ENCODE measurements at regions not wholly inside any gene's neighbourhood (a gene's known extent, or its start where the extent isn't known, plus 50 kb on each side); places are given as distances from the start of the nearest gene placed in this dataset.

- H3K27ac Mint-ChIP-seq = no peak overlapping the region
- TF ChIP-seq REST (IDR thresholded peaks at IDR 0.05; ENCODE audit: unreplicated experiment) = no peak
- no peak for TF ChIP-seq ZNF331 (CRISPR knock-in tag; IDR thresholded peaks at IDR 0.05; ENCODE audit: low read depth)
- TF ChIP-seq CREB1 (CRISPR knock-in tag; IDR thresholded peaks at IDR 0.05; ENCODE audit: low read depth) = no peak
- no peak overlapping the region for H3K4me3 Mint-ChIP-seq
- DNase-seq (ENCODE audit: low spot score) (no peak), ATAC-seq (no peak)
- H3K27me3 Mint-ChIP-seq (ENCODE audit: insufficient read depth, low read depth, poor library complexity) = peaks cover 4% of the 10 kb centered on the region
- no peaks in the 10 kb centered on the region for H3K27me3 ChIP-seq (ENCODE audit: insufficient read depth)
- no peaks in the 10 kb centered on the region for H3K4me1 ChIP-seq (ENCODE audit: insufficient read depth)
- H3K4me3 ChIP-seq = no peak overlapping the region
- H3K4me2 ChIP-seq = no peak overlapping the region
- no peaks in the 10 kb centered on the region for H4K20me1 ChIP-seq (replicated peaks; ENCODE audit: insufficient read depth)
- H3K9me2 ChIP-seq (ENCODE audit: insufficient read depth) = peaks cover 8% of the 10 kb centered on the region
- no peaks in the 10 kb centered on the region for H3F3A ChIP-seq (replicated peaks; ENCODE audit: low read depth)
- no peaks in the 10 kb centered on the region for H3K36me3 Mint-ChIP-seq (ENCODE audit: low read depth)
- H3K27ac ChIP-seq (ENCODE audit: low read depth) = no peak overlapping the region
- H3K79me2 ChIP-seq (replicated peaks; ENCODE audit: insufficient read depth) = no peaks in the 10 kb centered on the region
- peaks cover 23% of the 10 kb centered on the region for H3K4me1 Mint-ChIP-seq
- H3K9me3 Mint-ChIP-seq = no peaks in the 10 kb centered on the region
- no peaks in the 10 kb centered on the region for H3K36me3 ChIP-seq (ENCODE audit: insufficient read depth)
- H2AFZ ChIP-seq = no peak overlapping the region
Measured at GRCh38 chr6:105847433-105847832, 238.7 kb upstream of the PRDM1 start.

- H3K9me3 Mint-ChIP-seq = no peaks in the 10 kb centered on the region
- Histone ChIP-seq H3K4me1 (ENCODE audit: insufficient read depth) (no peaks in the 10 kb centered on the region), H3K9me2 (ENCODE audit: insufficient read depth) (peaks cover 18% of the 10 kb centered on the region), H3K36me3 (ENCODE audit: insufficient read depth) (no peaks in the 10 kb centered on the region), H3K4me2 (no peak overlapping the region), H3K79me2 (replicated peaks; ENCODE audit: insufficient read depth) (no peaks in the 10 kb centered on the region), H2AFZ (peak overlapping the region; percentile 64; the same call in 1 of the 2 replicates), H3K27me3 (ENCODE audit: insufficient read depth) (no peaks in the 10 kb centered on the region), H3K27ac (ENCODE audit: low read depth) (no peak overlapping the region), H4K20me1 (replicated peaks; ENCODE audit: insufficient read depth) (no peaks in the 10 kb centered on the region), H3K4me3 (no peak overlapping the region), H3F3A (replicated peaks; ENCODE audit: low read depth) (no peaks in the 10 kb centered on the region)
- peak; percentile 70 for ATAC-seq
- no peak overlapping the region; the same call in 1 of the 2 replicates for H3K27ac Mint-ChIP-seq
- H3K36me3 Mint-ChIP-seq (ENCODE audit: low read depth) = no peaks in the 10 kb centered on the region
- TF ChIP-seq EZH2phosphoT487 (IDR thresholded peaks at IDR 0.05; ENCODE audit: unreplicated experiment) = no peak
- TF ChIP-seq ZNF114 (CRISPR knock-in tag; IDR thresholded peaks at IDR 0.05) = no peak
- TF ChIP-seq NANOG (IDR thresholded peaks at IDR 0.05; ENCODE audit: borderline replicate concordance) = no peak
- no peak for TF ChIP-seq JUNB (IDR thresholded peaks at IDR 0.05; ENCODE audit: unreplicated experiment)
- H3K4me3 Mint-ChIP-seq = no peak overlapping the region
- no peaks in the 10 kb centered on the region for H3K27me3 Mint-ChIP-seq (ENCODE audit: insufficient read depth, low read depth, poor library complexity)
- DNase-seq (ENCODE audit: low spot score) = peak; percentile 21
- H3K4me1 Mint-ChIP-seq = peaks cover 11% of the 10 kb centered on the region
Measured at GRCh38 chr6:105844275-105844883, 241.8 kb upstream of the PRDM1 start.

- Histone ChIP-seq H4K20me1 (replicated peaks; ENCODE audit: insufficient read depth) (no peaks in the 10 kb centered on the region), H3K36me3 (ENCODE audit: insufficient read depth) (no peaks in the 10 kb centered on the region), H2AFZ (no peak overlapping the region), H3K4me1 (ENCODE audit: insufficient read depth) (no peaks in the 10 kb centered on the region), H3F3A (replicated peaks; ENCODE audit: low read depth) (no peaks in the 10 kb centered on the region), H3K27ac (ENCODE audit: low read depth) (no peak overlapping the region), H3K27me3 (ENCODE audit: insufficient read depth) (no peaks in the 10 kb centered on the region), H3K9me2 (ENCODE audit: insufficient read depth) (peaks cover 18% of the 10 kb centered on the region), H3K4me2 (no peak overlapping the region), H3K79me2 (replicated peaks; ENCODE audit: insufficient read depth) (no peaks in the 10 kb centered on the region), H3K4me3 (no peak overlapping the region)
- H3K9me3 Mint-ChIP-seq = no peaks in the 10 kb centered on the region
- no peaks in the 10 kb centered on the region for H3K36me3 Mint-ChIP-seq (ENCODE audit: low read depth)
- no peak overlapping the region for H3K4me3 Mint-ChIP-seq
- ATAC-seq = no peak
- H3K27ac Mint-ChIP-seq = no peak overlapping the region
- DNase-seq (ENCODE audit: low spot score) = no peak
- H3K27me3 Mint-ChIP-seq (ENCODE audit: insufficient read depth, low read depth, poor library complexity) = no peaks in the 10 kb centered on the region
- peaks cover 10% of the 10 kb centered on the region for H3K4me1 Mint-ChIP-seq
- TF ChIP-seq POLR2AphosphoS5 (IDR thresholded peaks at IDR 0.05; ENCODE audit: low read depth) (no peak), JUNB (IDR thresholded peaks at IDR 0.05; ENCODE audit: unreplicated experiment) (no peak), ZNF331 (CRISPR knock-in tag; IDR thresholded peaks at IDR 0.05; ENCODE audit: low read depth) (no peak), CTCF (conservative IDR thresholded peaks at IDR 0.05; ENCODE audit: low read depth in 2 of 2) (no peak), NANOG (IDR thresholded peaks at IDR 0.05; ENCODE audit: borderline replicate concordance) (no peak), EZH2 (IDR thresholded peaks at IDR 0.05; ENCODE audit: low read depth, unreplicated experiment) (no peak), REST (IDR thresholded peaks at IDR 0.05; ENCODE audit: unreplicated experiment) (no peak), ZNF114 (CRISPR knock-in tag; IDR thresholded peaks at IDR 0.05) (no peak)
Measured at GRCh38 chr6:105839266-105839665, 246.9 kb upstream of the PRDM1 start.
